Fibroblast of villous mesenchyme (primary cell): ENCODE measurements at regions not wholly inside any gene's neighbourhood (a gene's known extent, or its start where the extent isn't known, plus 50 kb on each side); places are given as distances from the start of the nearest gene placed in this dataset.

Experiments
- DNase-seq: peaks from one replicate; pipeline ENCODE4 v3.0.0-alpha.2; 2010; ENCODE audit warnings: low read depth
- H3K4me3 ChIP-seq: 2 replicates; pipeline ENCODE4 v1.5.1; 2011; ENCODE audit warnings: low read depth, mild to moderate bottlenecking, low read length
- TF ChIP-seq, protein P1 (sequence below): IDR thresholded peaks from 2 replicates; pipeline ENCODE4 v1.5.1; 2012; ENCODE audit warnings: low read depth, mild to moderate bottlenecking, low read length; ENCODE audit not compliant: insufficient read depth

DNA sequence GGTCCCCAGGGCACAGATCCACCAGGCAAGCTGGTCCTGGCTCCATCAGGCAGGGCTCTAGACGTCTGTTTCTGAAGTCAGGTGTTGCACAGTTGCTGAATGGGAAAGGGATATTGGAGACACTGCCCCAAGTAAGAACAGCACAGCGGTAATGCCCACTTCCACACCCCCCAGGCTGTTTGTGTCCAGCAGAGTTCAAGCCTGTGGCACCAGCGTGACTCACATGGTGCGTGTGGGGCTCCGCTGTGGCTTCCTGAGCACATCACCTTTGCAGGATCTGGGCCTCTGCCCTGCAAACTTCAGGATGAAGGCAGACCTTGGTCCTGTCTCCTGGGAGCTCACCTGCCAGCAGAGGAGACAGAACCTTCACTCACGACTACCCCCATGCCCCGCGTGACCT is 203.3 kb downstream of the TFCP2L1 start:
- no peak for DNase-seq
- H3K4me3 ChIP-seq, result no peak overlapping the region
- TF ChIP-seq, protein P1, sequence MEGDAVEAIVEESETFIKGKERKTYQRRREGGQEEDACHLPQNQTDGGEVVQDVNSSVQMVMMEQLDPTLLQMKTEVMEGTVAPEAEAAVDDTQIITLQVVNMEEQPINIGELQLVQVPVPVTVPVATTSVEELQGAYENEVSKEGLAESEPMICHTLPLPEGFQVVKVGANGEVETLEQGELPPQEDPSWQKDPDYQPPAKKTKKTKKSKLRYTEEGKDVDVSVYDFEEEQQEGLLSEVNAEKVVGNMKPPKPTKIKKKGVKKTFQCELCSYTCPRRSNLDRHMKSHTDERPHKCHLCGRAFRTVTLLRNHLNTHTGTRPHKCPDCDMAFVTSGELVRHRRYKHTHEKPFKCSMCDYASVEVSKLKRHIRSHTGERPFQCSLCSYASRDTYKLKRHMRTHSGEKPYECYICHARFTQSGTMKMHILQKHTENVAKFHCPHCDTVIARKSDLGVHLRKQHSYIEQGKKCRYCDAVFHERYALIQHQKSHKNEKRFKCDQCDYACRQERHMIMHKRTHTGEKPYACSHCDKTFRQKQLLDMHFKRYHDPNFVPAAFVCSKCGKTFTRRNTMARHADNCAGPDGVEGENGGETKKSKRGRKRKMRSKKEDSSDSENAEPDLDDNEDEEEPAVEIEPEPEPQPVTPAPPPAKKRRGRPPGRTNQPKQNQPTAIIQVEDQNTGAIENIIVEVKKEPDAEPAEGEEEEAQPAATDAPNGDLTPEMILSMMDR, result no peak

DNA sequence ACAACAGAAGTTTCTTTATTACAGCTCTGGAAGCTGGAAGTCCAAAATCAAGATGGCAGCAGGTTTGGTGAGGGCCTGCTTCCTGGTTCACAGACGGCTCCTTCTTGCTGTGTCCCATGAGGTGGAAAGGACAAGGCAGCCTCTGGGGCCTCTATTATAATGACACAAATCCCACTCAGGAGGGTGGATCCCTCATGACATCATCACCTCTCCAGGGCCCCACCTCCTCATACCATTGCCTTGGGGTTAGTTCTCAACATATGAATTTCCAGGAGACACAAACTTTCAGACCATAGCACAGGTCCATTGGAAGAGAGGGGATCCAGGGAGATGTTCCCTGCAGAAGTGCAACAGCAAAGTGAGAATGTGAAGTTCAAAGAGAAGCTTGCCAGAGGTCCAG is 202.8 kb downstream of the TFCP2L1 start:
- TF ChIP-seq, protein P1, result no peak
- DNase-seq, result no peak

DNA sequence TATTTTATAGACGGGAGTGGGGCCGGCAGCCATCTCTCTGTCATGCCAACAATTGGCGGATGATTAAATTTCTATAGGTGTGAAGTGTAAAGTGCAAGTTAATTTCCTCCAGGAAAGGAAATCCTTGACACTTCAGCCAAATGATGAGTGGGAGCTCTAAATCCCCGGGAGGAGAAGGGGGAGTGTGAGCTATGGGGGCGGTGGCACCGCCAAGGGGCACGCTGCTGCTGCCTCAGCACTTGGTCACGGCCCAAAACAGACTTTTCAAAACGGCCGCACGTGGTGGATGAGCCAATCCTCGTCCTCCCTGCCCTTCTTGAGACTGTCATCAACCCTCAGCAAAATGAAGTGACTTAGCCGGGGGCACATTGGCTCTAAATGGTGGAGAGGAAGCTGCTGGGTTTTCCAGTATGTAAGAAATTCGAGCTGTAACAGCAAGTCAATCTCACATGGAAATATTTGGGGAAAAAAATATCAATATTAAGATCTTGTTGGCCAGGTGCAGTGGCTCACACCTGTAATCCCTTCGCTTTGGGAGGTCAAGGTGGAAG is 200.8 kb downstream of the TFCP2L1 start:
- H3K4me3 ChIP-seq, result no peak overlapping the region
- DNase-seq, result no peak
- TF ChIP-seq, protein P1, result no peak

More for the DNA sequence above, 202.8 kb downstream of the TFCP2L1 start:
- no peak overlapping the region for H3K4me3 ChIP-seq

DNA sequence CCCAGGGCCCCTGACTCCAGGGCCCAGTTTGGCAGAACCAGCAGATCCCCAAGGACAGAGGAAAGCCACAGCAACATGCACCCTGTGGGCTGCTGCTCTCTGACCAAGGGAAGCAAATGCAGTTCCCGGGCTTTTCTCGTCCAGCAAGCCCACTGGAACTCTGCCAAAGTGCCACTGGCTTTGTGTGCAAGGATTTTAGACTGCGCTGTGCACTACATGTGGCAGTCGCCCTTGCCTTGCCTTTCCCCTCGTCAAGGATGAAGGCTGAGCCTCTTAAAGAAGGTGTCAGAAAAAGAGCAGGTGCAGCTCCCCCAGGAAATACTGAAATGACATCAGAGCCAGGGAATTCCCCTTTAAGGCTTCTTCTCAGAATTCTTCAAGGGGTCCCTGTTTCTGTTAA is 199.2 kb downstream of the TFCP2L1 start:
- no peak overlapping the region for H3K4me3 ChIP-seq
- TF ChIP-seq, protein P1, result no peak
- no peak for DNase-seq

DNA sequence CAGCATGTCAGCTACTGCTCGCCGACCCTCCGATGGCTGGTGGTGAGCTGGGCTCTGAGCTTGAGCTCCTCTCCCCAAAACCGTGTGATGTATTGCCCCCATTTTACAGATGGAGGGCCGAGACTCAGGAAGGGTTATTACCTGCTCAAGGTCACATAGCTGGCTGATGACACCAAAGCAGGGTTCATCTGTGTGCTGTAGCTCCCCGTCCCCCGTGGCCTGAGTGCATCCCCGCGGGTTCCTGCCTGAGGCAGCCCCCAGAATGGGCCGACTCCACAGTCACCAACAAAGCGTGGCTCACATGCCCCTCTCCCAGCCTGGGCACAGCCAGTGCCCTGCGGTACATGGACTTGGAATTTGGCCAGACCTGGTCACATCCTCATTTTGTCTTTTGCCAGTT is 198.6 kb downstream of the TFCP2L1 start:
- H3K4me3 ChIP-seq, result no peak overlapping the region
- TF ChIP-seq, protein P1, result no peak

DNA sequence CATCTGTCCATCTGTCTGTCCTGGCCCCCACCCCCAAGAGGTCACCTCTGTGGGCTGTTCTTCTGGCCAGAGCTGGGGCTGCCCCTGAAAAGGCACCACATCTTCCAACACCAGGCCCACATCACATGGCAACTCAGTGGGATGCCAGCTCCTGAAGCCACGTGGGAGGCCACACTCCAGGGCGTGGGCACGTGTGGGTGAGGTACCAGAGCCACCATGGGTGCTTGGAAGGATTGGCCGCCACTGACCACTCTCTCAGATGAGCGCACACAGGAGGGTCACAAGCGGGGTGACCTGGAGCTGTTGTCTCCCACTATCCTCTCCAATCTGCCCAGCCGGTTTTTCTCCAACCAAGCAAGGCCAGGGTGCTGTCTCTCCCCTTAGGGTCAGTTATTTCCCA is 197.9 kb downstream of the TFCP2L1 start:
- H3K4me3 ChIP-seq, result no peak overlapping the region
- DNase-seq, result no peak
- TF ChIP-seq, protein P1, result no peak

More for the DNA sequence above, 198.6 kb downstream of the TFCP2L1 start:
- DNase-seq, result no peak

DNA sequence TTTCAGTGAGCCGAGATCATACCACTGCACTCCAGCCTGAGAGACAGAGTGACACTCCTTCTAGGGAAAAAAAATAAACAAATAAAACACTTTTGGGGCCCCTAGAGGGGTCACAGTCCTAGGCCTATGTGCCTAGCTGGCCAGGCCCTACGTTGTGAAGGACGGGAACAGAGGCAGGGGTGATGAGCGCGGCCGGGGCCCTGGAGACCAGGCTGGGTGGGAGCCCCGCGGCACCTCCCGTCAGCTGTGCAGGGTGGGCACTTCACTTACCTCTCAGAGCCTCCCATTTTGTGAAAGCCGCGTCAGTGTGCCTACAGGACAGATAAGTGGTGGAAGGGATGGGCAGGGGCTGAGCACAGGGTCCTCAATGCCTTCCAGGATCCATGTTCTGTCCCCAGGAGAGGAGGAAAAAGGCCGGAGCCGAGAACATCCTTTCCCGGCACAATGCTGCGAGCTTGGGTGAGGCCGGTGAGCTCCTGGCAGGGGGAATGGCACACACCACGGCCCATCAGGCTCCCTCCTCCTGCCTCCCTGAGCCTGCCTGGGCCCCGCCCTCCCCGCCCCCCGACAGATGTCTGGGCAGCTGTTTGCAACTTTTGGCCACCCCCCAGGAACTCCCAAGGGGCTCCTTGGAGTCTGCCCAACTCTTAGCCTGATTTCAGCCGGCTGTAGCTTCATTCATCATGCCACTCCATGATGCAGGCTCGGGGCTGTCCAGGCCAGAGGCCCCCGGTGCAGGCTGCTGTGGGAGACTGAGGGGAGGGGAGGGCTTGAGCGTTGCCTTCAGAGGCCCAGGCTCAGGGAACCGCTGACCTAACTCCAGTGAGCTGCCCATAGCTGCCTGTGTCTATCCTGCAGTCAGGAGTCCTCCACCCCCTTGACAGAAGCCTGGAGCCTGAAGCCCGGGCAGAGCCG is 196.5 kb downstream of the TFCP2L1 start:
- DNase-seq, result no peak
- TF ChIP-seq, protein P1, result no peak
- H3K4me3 ChIP-seq, result no peak overlapping the region
